ENCODE measurements at regions not wholly inside any gene's neighbourhood (a gene's known extent, or its start where the extent isn't known, plus 50 kb on each side); places are given as distances from the start of the nearest gene placed in this dataset.

DNA sequence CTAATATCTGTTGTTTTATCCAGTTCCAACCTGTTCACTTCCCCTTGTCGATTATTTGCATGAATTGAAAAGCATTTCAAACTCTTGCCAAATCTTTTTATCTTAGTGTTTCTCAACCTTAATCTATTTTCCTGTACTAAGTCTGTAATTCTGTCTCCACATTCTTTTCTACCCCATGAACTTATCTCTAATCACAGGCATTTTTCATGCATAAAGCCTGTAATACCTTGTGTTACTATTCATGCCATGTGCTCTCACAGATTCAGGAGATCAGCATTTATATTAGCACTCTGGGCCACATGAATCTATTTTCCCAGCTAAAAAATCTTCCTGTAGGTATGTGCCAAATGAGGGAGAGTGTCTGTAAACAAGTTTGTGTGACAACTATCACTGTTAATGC lies 1360.9 kb downstream of the STIM2 start:
- no peak for TF ChIP-seq CTCF (IDR thresholded peaks at IDR 0.05)
- TF ChIP-seq POLR2A (IDR thresholded peaks at IDR 0.05), result no peak
- no peak for TF ChIP-seq EP300 (IDR thresholded peaks at IDR 0.05)

All from tibial nerve (tissue), 4 donors.